ENCODE measurements at regions not wholly inside any gene's neighbourhood (a gene's known extent, or its start where the extent isn't known, plus 50 kb on each side); places are given as distances from the start of the nearest gene placed in this dataset.

GRCh38 chr5:14967166-14967565, 95.6 kb upstream of the ANKH start:
- no peak for DNase-seq

GRCh38 chr5:14965815-14966214, 94.2 kb upstream of the ANKH start:
- no peak for DNase-seq

DNA sequence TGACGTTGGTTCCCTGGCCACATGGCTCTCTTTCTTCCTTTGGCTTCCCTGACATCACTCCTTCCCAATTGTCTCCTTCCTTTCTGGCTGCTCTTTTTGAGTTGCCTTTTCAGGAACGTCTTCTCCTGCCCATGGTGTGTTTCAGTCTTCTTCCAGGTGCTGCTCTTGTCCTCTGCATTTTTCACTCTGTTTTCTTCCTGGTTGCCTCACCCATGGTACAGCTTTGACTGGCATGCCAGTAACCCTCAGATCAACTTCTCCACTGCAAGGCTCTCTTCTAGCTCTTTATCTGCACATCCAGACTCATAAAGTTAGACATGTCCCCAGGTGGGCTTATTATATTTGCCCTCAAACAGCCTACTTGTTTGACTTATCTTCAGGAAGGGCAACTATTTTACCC, 91.0 kb upstream of the ANKH start:
- DNase-seq: no peak

GRCh38 chr5:14960120-14960462, 88.5 kb upstream of the ANKH start:
- DNase-seq: no peak

- DNase-seq: no peak
These were observed 88.0 kb upstream of the ANKH start for GRCh38 chr5:14959399-14960119.

- DNase-seq: no peak
These were observed 86.6 kb upstream of the ANKH start for GRCh38 chr5:14958188-14958587.

DNA sequence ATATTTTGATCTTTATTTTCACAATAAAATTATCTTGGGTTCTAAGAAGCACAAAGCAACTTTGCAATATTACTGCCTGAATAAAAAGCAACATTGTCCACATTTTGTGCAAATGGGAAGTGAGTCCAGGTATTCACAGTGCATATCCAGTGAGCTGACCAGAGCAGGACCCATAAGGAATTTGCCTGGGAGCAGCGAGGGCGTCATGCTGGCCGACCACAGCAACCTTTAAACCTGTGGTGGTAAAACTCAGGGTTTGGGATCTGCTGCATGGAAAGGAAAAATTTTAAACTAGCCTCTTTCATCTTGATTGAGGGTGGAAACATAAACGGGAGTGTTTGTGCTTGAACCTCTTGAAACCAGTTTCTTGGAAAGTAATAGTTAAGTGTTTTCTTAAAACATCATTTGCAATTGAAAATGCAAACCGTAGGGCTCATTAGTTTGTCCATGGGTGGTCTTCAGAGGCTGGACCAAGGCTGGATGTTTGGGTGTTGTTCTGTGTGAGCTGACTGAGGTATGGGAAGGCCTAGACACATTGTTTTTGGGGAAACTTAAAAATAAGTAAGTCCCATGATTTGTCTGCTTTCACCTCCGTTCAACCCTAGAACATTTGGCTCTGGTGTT, 85.0 kb upstream of the ANKH start:
- DNase-seq: no peak

- no peak for DNase-seq
These were observed 83.2 kb upstream of the ANKH start for GRCh38 chr5:14954616-14955343.

- no peak for DNase-seq
These were observed 82.6 kb upstream of the ANKH start for GRCh38 chr5:14954216-14954615.

DNA sequence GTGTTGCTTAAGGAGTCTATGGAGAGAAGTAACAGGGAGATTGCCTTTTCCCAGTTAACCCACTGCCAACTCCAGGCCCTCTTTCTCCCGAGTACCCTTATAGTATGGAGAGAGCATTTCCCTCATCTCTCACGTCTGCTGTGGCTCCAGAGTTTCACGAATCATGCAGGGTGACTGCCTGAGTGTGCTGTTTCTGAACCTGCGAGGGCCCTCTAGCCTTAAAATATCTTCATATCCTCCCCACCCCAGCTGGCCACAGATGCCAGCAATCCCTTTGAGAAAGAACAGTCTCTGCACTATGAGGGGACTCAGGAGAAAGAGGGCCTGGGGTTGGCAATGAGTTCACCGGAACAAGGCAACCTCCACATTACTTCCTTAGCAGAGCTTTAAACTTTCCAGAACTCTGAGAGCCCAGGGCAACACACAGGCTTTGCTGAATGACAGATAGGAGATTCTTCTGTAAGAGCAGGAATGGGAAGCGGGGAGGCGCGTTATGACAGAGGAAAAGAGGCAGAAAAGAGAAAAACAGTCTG, 81.6 kb upstream of the ANKH start:
- DNase-seq: no peak

GRCh38 chr5:14948383-14948782, 76.8 kb upstream of the ANKH start:
- no peak for DNase-seq

DNA sequence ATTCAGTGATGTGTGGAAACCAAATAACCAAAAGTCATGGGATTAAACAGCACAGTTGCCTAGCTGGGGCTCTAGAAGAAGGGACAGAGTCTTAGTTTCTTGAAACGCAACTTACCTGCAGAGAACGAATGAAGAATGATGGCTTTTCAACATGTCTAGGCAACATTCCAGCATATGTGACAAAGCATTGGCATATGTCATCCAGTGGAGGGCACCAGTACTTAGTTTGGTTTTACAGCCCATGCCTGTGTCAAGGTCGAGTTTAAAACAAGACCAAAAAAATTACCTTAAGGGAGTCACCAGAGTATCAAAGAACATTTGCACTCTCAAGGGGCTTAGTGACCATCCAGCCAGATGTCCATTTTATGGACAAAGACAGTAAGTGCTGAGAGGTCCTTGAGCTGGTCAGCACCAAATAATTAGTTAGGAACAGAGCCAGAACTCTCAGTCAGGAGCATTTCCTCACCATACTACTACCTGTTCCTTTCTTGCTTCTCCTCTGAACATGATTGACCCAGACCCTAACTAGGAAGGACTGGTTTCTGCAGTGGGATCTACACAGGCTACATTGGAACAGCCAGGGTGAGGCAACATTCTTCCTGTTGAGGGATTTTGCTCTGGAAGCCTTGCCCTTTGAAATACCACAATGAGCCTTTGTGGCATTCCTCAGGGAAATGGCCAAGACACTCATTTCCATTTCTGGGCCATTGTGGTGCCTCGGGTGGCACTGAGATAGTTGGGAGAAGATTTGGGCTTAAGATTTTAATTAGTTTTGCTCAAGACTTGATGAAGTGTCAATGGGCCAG, 75.4 kb upstream of the ANKH start:
- peak; percentile 17 for DNase-seq

DNA sequence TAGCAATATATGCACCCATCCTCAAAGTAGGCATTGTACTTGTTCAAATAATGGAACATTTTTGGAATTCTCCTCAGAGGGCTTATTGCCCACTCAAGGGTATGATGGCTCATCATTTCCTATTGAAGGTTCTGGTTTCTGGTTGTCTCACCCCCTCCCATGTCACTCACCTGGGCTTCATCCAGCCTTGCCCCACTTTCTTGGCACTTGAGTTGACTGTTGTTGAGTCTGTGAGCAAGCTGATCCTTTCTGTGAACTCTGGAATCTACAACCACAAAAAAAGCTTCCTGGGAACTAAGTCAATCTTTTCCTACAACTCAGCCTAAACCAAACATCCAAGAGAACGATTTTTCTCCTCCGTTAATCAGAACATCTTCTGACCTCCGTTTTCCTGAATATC, 73.9 kb upstream of the ANKH start:
- no peak for DNase-seq

GRCh38 chr5:14944996-14945395, 73.4 kb upstream of the ANKH start:
- DNase-seq: no peak

- no peak for DNase-seq
These were observed 72.8 kb upstream of the ANKH start for GRCh38 chr5:14944350-14944739.

DNA sequence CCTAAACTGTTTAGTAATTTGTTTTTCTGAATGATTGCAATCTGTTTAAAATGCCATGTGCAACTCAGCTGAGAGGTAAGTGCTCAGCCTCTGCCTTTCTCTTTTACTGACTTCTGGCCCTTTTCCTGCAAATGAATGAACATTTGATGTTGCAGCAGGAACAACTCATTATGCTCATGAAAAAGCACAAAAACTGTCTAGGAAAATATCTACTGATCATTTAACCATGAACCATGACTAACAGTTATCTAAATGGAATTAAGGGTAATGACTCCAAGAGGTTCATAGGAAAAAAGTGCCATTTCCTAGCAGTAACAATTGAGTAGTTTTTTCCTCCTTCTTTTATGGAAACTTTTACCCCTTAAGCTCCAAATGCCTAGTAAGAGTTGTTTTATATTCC, 70.6 kb upstream of the ANKH start:
- no peak for DNase-seq

DNA sequence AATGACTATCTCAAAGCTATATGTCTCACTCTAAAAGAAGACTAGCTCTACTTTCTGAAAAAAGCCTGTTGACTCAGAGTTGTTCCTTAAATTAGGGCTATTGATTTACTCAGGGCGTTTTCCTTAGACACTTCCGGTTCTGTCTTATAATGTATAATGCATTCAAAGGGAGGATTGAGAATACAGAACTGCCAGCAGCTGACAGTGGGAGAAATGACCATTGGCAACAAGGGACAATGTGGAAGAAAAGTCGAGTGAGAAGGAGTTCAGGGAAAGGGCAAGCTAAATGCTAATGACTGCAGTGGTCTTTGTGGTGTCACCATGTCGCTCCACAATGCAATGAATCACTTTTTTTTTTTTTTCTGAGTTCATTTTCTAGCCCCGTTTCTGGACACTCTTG, 65.7 kb upstream of the ANKH start:
- no peak for DNase-seq

DNA sequence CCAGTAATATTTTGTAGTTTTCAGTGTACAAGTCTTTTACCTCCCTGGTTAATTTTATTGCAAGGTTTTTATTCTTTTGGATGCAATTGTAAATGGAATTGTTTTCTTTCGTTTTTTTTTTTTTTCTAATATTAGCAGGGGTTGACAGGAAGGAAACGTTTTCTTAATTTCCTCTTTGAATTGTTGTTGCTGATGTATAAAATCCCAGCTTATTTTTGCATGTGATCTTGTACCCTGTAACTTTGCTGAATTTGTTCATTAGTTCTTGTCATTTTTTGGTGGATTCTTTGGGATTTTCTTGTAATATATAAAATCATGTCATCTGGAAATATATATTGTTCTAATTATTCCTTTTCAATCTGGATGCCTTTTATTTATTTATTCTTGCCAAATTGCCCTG, 65.0 kb upstream of the ANKH start:
- no peak for DNase-seq

GRCh38 chr5:14935341-14935740, 63.8 kb upstream of the ANKH start:
- no peak for DNase-seq

- no peak for DNase-seq
These were observed 61.4 kb upstream of the ANKH start for GRCh38 chr5:14932902-14933469.

DNA sequence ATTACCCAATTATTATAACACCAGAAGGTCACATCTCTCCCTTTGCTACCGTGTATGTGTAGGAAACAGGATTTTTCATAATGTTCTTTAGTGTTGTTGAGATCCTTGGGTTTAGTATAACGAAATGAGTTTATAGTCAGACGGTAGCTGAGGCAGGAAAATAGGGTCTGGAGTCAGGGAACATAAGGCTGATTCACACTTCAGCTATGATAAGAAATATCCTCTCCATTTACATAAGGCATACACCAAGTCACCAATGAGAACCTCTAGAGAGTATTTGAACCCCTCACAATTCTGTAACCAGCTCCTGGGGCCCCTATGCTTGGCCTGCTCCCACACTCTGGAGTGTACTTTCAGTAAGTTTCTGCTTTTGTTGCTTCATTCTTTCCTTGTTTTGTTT, 58.9 kb upstream of the ANKH start:
- DNase-seq: no peak

GRCh38 chr5:14929293-14930065, 57.9 kb upstream of the ANKH start:
- DNase-seq: no peak
